GM12878 (cell line): ENCODE measurements at regions not wholly inside any gene's neighbourhood (a gene's known extent, or its start where the extent isn't known, plus 50 kb on each side); places are given as distances from the start of the nearest gene placed in this dataset.
A peak's percentile ranks its signal among the peaks of the same experiment; 100 is the strongest.

ENCODE experiments used
- CEBPB ChIP-seq, 2 experiments: fragments of 150-350 bp in 1 of 2; IDR thresholded peaks; 2 replicates each; pipeline ENCODE4 v1.6.1; 2012 to 2014; ENCODE audit warnings: low read depth in 2 of 2, low read length in 2 of 2, borderline replicate concordance in 1 of 2, inconsistent platforms in 1 of 2
- FOXK2 ChIP-seq: fragments of 450-650 bp; IDR thresholded peaks from 2 replicates; pipeline ENCODE4 v1.6.1; 2017; ENCODE audit warnings: mild to moderate bottlenecking, moderate library complexity
- MEF2B ChIP-seq: fragments of 450-650 bp; IDR thresholded peaks from 2 replicates; pipeline ENCODE4 v1.6.1; 2018; ENCODE audit warnings: mild to moderate bottlenecking, moderate library complexity; ENCODE audit not compliant: partially characterized antibody, poor library complexity, severe bottlenecking
- NR2F1 ChIP-seq: fragments of 450-650 bp; conservative IDR thresholded peaks from 2 replicates; pipeline ENCODE4 v1.6.1; 2017; ENCODE audit warnings: mild to moderate bottlenecking
- PAX8 ChIP-seq: fragments of 450-650 bp; IDR thresholded peaks from 2 replicates; pipeline ENCODE4 v1.6.1; 2017; ENCODE audit warnings: mild to moderate bottlenecking, moderate library complexity
- RELA ChIP-seq: fragments of 450-650 bp; IDR thresholded peaks from 2 replicates; pipeline ENCODE4 v1.8.0; 2014; ENCODE audit warnings: borderline replicate concordance; ENCODE audit not compliant: partially characterized antibody
- SIX5 ChIP-seq: IDR thresholded peaks from 2 replicates; pipeline ENCODE4 v1.6.1; 2011; ENCODE audit warnings: mild to moderate bottlenecking, low read depth, low read length, moderate library complexity; ENCODE audit not compliant: severe bottlenecking
- SMARCA5 ChIP-seq: fragments of 450-650 bp; IDR thresholded peaks from 2 replicates; pipeline ENCODE4 v1.6.1; 2017; ENCODE audit warnings: mild to moderate bottlenecking
- SREBF1 ChIP-seq: IDR thresholded peaks from 2 replicates; pipeline ENCODE4 v1.6.1; 2012; ENCODE audit warnings: mild to moderate bottlenecking, low read length
- TBL1XR1 ChIP-seq: IDR thresholded peaks from 2 replicates; pipeline ENCODE4 v1.6.1; 2012; ENCODE audit warnings: low read depth, low read length, improper control_type of control experiment
- TCF3 ChIP-seq: IDR thresholded peaks from 2 replicates; pipeline ENCODE4 v1.6.1; 2012; ENCODE audit warnings: low read depth, mild to moderate bottlenecking, low read length, borderline replicate concordance; ENCODE audit not compliant: insufficient read depth
- ZNF274 ChIP-seq: IDR thresholded peaks from one replicate; pipeline ENCODE4 v1.8.0; 2011; ENCODE audit not compliant: insufficient read length, insufficient read depth
- ZNF687 ChIP-seq: fragments of 450-650 bp; IDR thresholded peaks from 2 replicates; pipeline ENCODE4 v1.6.1; 2017; ENCODE audit warnings: mild to moderate bottlenecking, moderate library complexity
- TF ChIP-seq, protein P1 (sequence below): IDR thresholded peaks from 2 replicates; pipeline ENCODE4 v1.6.1; 2012; ENCODE audit warnings: mild to moderate bottlenecking, low read depth, low read length
- TF ChIP-seq, protein P2 (sequence below): IDR thresholded peaks from 2 replicates; pipeline ENCODE4 v1.6.1; 2012; ENCODE audit warnings: low read depth, low read length, improper control_type of control experiment
- TF ChIP-seq, protein P3 (sequence below): IDR thresholded peaks from 2 replicates; pipeline ENCODE4 v1.6.1; 2011; ENCODE audit warnings: borderline replicate concordance, low read depth, mild to moderate bottlenecking, moderate library complexity, mixed read lengths, low read length; ENCODE audit not compliant: insufficient read depth; ENCODE audit errors: extremely low read length
- TF ChIP-seq, protein P4 (sequence below): fragments of 450-650 bp; IDR thresholded peaks from 2 replicates; pipeline ENCODE4 v1.6.1; 2017; ENCODE audit warnings: mild to moderate bottlenecking, moderate library complexity

DNA sequence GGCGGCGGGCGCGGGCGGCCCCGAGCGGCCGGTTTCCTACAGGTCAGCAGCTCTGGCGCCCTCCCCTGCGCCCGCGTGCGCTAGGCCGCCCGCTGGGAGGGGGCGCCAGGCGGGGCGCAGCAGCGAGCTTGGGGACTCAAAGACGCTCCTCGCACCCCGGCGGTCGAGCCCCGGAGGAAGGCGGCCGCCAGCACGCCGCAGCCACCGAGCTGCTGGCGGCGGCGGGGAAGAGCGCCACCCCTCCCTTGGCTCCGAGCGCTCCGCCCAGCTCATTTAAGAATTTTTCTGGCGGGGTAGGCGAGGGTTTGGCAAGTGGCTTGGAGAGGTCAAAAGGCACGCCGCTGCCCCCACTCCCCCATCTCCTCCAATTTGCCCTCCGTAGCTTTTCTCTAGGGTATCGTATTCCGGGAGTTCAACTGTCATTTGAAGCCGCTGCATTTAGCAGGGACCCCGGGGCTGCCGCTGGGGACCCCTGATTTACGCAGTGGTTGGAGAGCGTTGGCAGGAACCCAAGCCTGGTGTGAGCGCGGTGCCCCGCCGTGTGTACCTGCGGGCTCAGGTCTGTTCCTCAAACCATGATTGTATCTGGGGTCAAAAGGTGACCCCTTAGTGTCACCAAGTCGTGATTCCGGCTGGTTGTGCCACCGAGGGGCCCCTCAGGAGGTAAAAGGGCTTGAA, 59.5 kb upstream of the GSE1 start (continued):
- TF ChIP-seq, protein P1, sequence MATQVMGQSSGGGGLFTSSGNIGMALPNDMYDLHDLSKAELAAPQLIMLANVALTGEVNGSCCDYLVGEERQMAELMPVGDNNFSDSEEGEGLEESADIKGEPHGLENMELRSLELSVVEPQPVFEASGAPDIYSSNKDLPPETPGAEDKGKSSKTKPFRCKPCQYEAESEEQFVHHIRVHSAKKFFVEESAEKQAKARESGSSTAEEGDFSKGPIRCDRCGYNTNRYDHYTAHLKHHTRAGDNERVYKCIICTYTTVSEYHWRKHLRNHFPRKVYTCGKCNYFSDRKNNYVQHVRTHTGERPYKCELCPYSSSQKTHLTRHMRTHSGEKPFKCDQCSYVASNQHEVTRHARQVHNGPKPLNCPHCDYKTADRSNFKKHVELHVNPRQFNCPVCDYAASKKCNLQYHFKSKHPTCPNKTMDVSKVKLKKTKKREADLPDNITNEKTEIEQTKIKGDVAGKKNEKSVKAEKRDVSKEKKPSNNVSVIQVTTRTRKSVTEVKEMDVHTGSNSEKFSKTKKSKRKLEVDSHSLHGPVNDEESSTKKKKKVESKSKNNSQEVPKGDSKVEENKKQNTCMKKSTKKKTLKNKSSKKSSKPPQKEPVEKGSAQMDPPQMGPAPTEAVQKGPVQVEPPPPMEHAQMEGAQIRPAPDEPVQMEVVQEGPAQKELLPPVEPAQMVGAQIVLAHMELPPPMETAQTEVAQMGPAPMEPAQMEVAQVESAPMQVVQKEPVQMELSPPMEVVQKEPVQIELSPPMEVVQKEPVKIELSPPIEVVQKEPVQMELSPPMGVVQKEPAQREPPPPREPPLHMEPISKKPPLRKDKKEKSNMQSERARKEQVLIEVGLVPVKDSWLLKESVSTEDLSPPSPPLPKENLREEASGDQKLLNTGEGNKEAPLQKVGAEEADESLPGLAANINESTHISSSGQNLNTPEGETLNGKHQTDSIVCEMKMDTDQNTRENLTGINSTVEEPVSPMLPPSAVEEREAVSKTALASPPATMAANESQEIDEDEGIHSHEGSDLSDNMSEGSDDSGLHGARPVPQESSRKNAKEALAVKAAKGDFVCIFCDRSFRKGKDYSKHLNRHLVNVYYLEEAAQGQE = no peak
- TF ChIP-seq, protein P2, sequence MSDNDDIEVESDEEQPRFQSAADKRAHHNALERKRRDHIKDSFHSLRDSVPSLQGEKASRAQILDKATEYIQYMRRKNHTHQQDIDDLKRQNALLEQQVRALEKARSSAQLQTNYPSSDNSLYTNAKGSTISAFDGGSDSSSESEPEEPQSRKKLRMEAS = peak; percentile 54
- TF ChIP-seq FOXK2 (no peak; the same call in 1 of the 2 replicates), PAX8 (no peak), ZNF687 (no peak; the same call in 1 of the 2 replicates), RELA (peak; percentile 44), SIX5 (no peak), SREBF1 (no peak), ZNF274 (no peak), NR2F1 (peak; percentile 99), MEF2B (peak; percentile 6), TCF3 (no peak), SMARCA5 (no peak; the same call in none of the 2 replicates), CEBPB (IDR thresholded peaks at IDR 0.05; ENCODE audit: borderline replicate concordance in 1 of 2, low read depth in 2 of 2, low read length in 2 of 2) (no peak), TBL1XR1 (no peak)
- TF ChIP-seq, protein P3, sequence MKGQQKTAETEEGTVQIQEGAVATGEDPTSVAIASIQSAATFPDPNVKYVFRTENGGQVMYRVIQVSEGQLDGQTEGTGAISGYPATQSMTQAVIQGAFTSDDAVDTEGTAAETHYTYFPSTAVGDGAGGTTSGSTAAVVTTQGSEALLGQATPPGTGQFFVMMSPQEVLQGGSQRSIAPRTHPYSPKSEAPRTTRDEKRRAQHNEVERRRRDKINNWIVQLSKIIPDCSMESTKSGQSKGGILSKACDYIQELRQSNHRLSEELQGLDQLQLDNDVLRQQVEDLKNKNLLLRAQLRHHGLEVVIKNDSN = no peak
- TF ChIP-seq, protein P4, sequence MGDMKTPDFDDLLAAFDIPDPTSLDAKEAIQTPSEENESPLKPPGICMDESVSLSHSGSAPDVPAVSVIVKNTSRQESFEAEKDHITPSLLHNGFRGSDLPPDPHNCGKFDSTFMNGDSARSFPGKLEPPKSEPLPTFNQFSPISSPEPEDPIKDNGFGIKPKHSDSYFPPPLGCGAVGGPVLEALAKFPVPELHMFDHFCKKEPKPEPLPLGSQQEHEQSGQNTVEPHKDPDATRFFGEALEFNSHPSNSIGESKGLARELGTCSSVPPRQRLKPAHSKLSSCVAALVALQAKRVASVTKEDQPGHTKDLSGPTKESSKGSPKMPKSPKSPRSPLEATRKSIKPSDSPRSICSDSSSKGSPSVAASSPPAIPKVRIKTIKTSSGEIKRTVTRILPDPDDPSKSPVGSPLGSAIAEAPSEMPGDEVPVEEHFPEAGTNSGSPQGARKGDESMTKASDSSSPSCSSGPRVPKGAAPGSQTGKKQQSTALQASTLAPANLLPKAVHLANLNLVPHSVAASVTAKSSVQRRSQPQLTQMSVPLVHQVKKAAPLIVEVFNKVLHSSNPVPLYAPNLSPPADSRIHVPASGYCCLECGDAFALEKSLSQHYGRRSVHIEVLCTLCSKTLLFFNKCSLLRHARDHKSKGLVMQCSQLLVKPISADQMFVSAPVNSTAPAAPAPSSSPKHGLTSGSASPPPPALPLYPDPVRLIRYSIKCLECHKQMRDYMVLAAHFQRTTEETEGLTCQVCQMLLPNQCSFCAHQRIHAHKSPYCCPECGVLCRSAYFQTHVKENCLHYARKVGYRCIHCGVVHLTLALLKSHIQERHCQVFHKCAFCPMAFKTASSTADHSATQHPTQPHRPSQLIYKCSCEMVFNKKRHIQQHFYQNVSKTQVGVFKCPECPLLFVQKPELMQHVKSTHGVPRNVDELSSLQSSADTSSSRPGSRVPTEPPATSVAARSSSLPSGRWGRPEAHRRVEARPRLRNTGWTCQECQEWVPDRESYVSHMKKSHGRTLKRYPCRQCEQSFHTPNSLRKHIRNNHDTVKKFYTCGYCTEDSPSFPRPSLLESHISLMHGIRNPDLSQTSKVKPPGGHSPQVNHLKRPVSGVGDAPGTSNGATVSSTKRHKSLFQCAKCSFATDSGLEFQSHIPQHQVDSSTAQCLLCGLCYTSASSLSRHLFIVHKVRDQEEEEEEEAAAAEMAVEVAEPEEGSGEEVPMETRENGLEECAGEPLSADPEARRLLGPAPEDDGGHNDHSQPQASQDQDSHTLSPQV = peak; percentile 73; the same call in 1 of the 2 replicates
